Erythroblast (primary cell): ENCODE measurements at regions not wholly inside any gene's neighbourhood (a gene's known extent, or its start where the extent isn't known, plus 50 kb on each side); places are given as distances from the start of the nearest gene placed in this dataset.

Experiments
- DNase-seq, 2 experiments: peaks; one replicate each; lab custom pipeline; 2025; lab: John Stamatoyannopoulos, UW
- GATA1 ChIP-seq: IDR thresholded peaks from 2 replicates; pipeline ENCODE4 v1.6.1; 2011; ENCODE audit warnings: low read depth, mild to moderate bottlenecking, control low read depth, low read length, moderate library complexity
- POLR2A ChIP-seq: IDR thresholded peaks from 2 replicates; pipeline ENCODE4 v1.6.1; 2011; ENCODE audit warnings: mild to moderate bottlenecking, low read length

GRCh38 chr6:148648754-148649453 lies 97.9 kb upstream of the UST start:
- TF ChIP-seq GATA1 = no peak
- TF ChIP-seq POLR2A = no peak
- DNase-seq = no peak

- TF ChIP-seq GATA1 = no peak
- TF ChIP-seq POLR2A = no peak
- no peak for DNase-seq
These were observed 97.3 kb upstream of the UST start for GRCh38 chr6:148649454-148649963.

- no peak for DNase-seq
- TF ChIP-seq POLR2A (no peak), GATA1 (no peak)
These were observed 95.8 kb upstream of the UST start for GRCh38 chr6:148650941-148651505.

GRCh38 chr6:148652205-148652604 lies 94.6 kb upstream of the UST start:
- DNase-seq = no peak
- TF ChIP-seq GATA1 = no peak
- no peak for TF ChIP-seq POLR2A

- DNase-seq = peak; percentile 1 to 16
- TF ChIP-seq POLR2A (no peak), GATA1 (no peak)
These were observed 93.6 kb upstream of the UST start for GRCh38 chr6:148653138-148653776.

- TF ChIP-seq GATA1 (no peak), POLR2A (no peak)
- no peak for DNase-seq
These were observed 89.8 kb upstream of the UST start for GRCh38 chr6:148657048-148657447.

GRCh38 chr6:148658681-148659430 lies 88.0 kb upstream of the UST start:
- DNase-seq = no peak
- TF ChIP-seq GATA1 (no peak), POLR2A (no peak)

- TF ChIP-seq GATA1 (no peak), POLR2A (no peak)
- no peak for DNase-seq
These were observed 79.4 kb upstream of the UST start for GRCh38 chr6:148667395-148667794.

- DNase-seq = no peak
- TF ChIP-seq POLR2A (no peak), GATA1 (no peak)
These were observed 75.7 kb upstream of the UST start for GRCh38 chr6:148671085-148671484.

- DNase-seq = no peak
- TF ChIP-seq GATA1 = no peak
- no peak for TF ChIP-seq POLR2A
These were observed 74.9 kb upstream of the UST start for GRCh38 chr6:148671952-148672351.

GRCh38 chr6:148674306-148674705 lies 72.5 kb upstream of the UST start:
- DNase-seq = no peak
- no peak for TF ChIP-seq POLR2A
- no peak for TF ChIP-seq GATA1

GRCh38 chr6:148677594-148678476 lies 69.0 kb upstream of the UST start:
- TF ChIP-seq GATA1 (no peak), POLR2A (no peak)
- DNase-seq = no peak

GRCh38 chr6:148678682-148679081 lies 68.1 kb upstream of the UST start:
- no peak for TF ChIP-seq GATA1
- TF ChIP-seq POLR2A = no peak
- no peak for DNase-seq
